PFSK-1 (cell line): ENCODE measurements at regions not wholly inside any gene's neighbourhood (a gene's known extent, or its start where the extent isn't known, plus 50 kb on each side); places are given as distances from the start of the nearest gene placed in this dataset.

Experiments used
- POLR2AphosphoS5 ChIP-seq: IDR thresholded peaks from 2 replicates; pipeline ENCODE4 v1.6.1; 2012; ENCODE audit warnings: low read depth, mild to moderate bottlenecking, control low read depth, low read length, moderate library complexity
- REST ChIP-seq, 2 experiments: IDR thresholded peaks; 2 replicates each; pipeline versions ENCODE4 v1.6.1 to v1.8.0; 2011 to 2012; ENCODE audit warnings: low read depth in 2 of 2, low read length in 2 of 2, control low read depth in 1 of 2, inconsistent platforms in 1 of 2, mild to moderate bottlenecking in 1 of 2, moderate library complexity in 1 of 2; ENCODE audit not compliant: insufficient read depth in 1 of 2
- SIN3A ChIP-seq: IDR thresholded peaks from 2 replicates; pipeline ENCODE4 v1.6.1; 2012; ENCODE audit warnings: mild to moderate bottlenecking, low read length, moderate library complexity, borderline replicate concordance; ENCODE audit not compliant: insufficient read depth
- TAF1 ChIP-seq: IDR thresholded peaks from 2 replicates; pipeline ENCODE4 v1.6.1; 2012; ENCODE audit warnings: low read length, control low read depth, borderline replicate concordance; ENCODE audit not compliant: insufficient read depth

GRCh38 chr5:96074870-96075269 lies 113.2 kb upstream of the ELL2 start:
- TF ChIP-seq REST (IDR thresholded peaks at IDR 0.05; ENCODE audit: insufficient read depth in 1 of 2, low read depth in 2 of 2, low read length in 2 of 2): no peak
- TF ChIP-seq SIN3A: no peak
- no peak for TF ChIP-seq POLR2AphosphoS5
- TF ChIP-seq TAF1: no peak
